GM18498 (cell line): ENCODE measurements at regions not wholly inside any gene's neighbourhood (a gene's known extent, or its start where the extent isn't known, plus 50 kb on each side); places are given as distances from the start of the nearest gene placed in this dataset.
"Not testable (repeated sequence)": the region's sequence is repeated elsewhere in the genome, so short reads cannot be mapped to it uniquely, and the experiment has no call there.

Experiments used
- ATAC-seq: cut with Tn5 transposase; IDR thresholded peaks from one replicate; pipeline ENCODE4 v1.9.1; 2021; ENCODE audit warnings: mild to moderate bottlenecking, moderate library complexity; ENCODE audit not compliant: unreplicated experiment

- no peak for ATAC-seq
Measured at GRCh38 chr21:22691658-22692057, 1693.4 kb downstream of the NCAM2 start.

GRCh38 chr21:22703521-22703920, 1705.3 kb downstream of the NCAM2 start:
- ATAC-seq: no peak

GRCh38 chr21:22710721-22711120, 1712.5 kb downstream of the NCAM2 start:
- ATAC-seq: no peak

GRCh38 chr21:22711636-22712035, 1713.4 kb downstream of the NCAM2 start:
- no peak for ATAC-seq

- ATAC-seq: no peak
Measured at GRCh38 chr21:22725436-22725835, 1727.2 kb downstream of the NCAM2 start.

GRCh38 chr21:22728091-22728490, 1729.9 kb downstream of the NCAM2 start:
- no peak for ATAC-seq

- no peak for ATAC-seq
Measured at GRCh38 chr21:22743085-22743484, 1744.9 kb downstream of the NCAM2 start.

- no peak for ATAC-seq
Measured at GRCh38 chr21:22754746-22755145, 1756.5 kb downstream of the NCAM2 start.

GRCh38 chr21:22758478-22758877, 1760.3 kb downstream of the NCAM2 start:
- no peak for ATAC-seq

GRCh38 chr21:22762463-22762862, 1764.3 kb downstream of the NCAM2 start:
- ATAC-seq: no peak

GRCh38 chr21:22763442-22763841, 1765.2 kb downstream of the NCAM2 start:
- ATAC-seq: no peak

- no peak for ATAC-seq
Measured at GRCh38 chr21:22764222-22764621, 1766.0 kb downstream of the NCAM2 start.

GRCh38 chr21:22791376-22791775, 1793.2 kb downstream of the NCAM2 start:
- no peak for ATAC-seq

- no peak for ATAC-seq
Measured at GRCh38 chr21:22791986-22792560, 1793.9 kb downstream of the NCAM2 start.

GRCh38 chr21:22795091-22795490, 1796.9 kb downstream of the NCAM2 start:
- no peak for ATAC-seq

GRCh38 chr21:22795644-22796043, 1797.4 kb downstream of the NCAM2 start:
- ATAC-seq: no peak

- ATAC-seq: no peak
Measured at GRCh38 chr21:22796147-22796546, 1797.9 kb downstream of the NCAM2 start.

- no peak for ATAC-seq
Measured at GRCh38 chr21:22804151-22804550, 1805.9 kb downstream of the NCAM2 start.

GRCh38 chr21:22806278-22806677, 1808.1 kb downstream of the NCAM2 start:
- no peak for ATAC-seq

GRCh38 chr21:22813201-22813600, 1815.0 kb downstream of the NCAM2 start:
- ATAC-seq: no peak

GRCh38 chr21:22818681-22819485, 1820.7 kb downstream of the NCAM2 start:
- not testable (repeated sequence) for ATAC-seq

GRCh38 chr21:22827422-22827821, 1829.2 kb downstream of the NCAM2 start:
- ATAC-seq: no peak

GRCh38 chr21:22842875-22843274, 1844.7 kb downstream of the NCAM2 start:
- ATAC-seq: no peak
